ENCODE measurements at regions not wholly inside any gene's neighbourhood (a gene's known extent, or its start where the extent isn't known, plus 50 kb on each side); places are given as distances from the start of the nearest gene placed in this dataset.

DNA sequence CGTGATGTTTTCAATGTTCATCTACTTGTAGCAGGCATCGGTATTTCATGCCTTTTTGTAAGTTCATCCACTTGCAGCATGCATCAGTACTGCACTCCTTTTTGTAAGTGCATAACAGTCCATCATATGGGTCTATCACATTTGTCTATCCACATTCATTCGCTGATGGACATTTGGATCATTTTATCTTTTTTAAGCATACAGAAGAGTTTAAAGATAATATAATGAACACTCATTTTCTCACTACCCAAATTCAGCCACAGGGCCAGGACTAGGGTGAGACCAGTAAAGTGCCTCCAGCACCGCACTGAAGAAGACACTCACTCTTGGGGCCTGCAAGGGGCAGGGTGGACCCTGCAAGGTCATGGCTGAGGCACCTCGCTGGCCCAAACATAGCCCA lies 309.6 kb downstream of the UACA start:
- ATAC-seq (no peak), DNase-seq (no peak)
- intact Hi-C loops (cut with DNase I): no loop called here
- Histone ChIP-seq H3K27ac (no peak overlapping the region), H3K9me3 (no peaks in the 10 kb centered on the region), H3K4me3 (no peak overlapping the region), H3K27me3 (ENCODE audit: low read depth) (no peaks in the 10 kb centered on the region), H3K36me3 (no peaks in the 10 kb centered on the region), H3K4me1 (peaks cover 11% of the 10 kb centered on the region)
- TF ChIP-seq, protein P1, sequence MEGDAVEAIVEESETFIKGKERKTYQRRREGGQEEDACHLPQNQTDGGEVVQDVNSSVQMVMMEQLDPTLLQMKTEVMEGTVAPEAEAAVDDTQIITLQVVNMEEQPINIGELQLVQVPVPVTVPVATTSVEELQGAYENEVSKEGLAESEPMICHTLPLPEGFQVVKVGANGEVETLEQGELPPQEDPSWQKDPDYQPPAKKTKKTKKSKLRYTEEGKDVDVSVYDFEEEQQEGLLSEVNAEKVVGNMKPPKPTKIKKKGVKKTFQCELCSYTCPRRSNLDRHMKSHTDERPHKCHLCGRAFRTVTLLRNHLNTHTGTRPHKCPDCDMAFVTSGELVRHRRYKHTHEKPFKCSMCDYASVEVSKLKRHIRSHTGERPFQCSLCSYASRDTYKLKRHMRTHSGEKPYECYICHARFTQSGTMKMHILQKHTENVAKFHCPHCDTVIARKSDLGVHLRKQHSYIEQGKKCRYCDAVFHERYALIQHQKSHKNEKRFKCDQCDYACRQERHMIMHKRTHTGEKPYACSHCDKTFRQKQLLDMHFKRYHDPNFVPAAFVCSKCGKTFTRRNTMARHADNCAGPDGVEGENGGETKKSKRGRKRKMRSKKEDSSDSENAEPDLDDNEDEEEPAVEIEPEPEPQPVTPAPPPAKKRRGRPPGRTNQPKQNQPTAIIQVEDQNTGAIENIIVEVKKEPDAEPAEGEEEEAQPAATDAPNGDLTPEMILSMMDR (IDR thresholded peaks at IDR 0.05): no peak

- Histone ChIP-seq H3K9me3 (no peaks in the 10 kb centered on the region), H3K4me3 (no peak overlapping the region), H3K27me3 (ENCODE audit: low read depth) (peaks cover 2% of the 10 kb centered on the region), H3K27ac (no peak overlapping the region), H3K4me1 (peaks cover 14% of the 10 kb centered on the region), H3K36me3 (no peaks in the 10 kb centered on the region)
- intact Hi-C loops (cut with DNase I): no loop called here
- DNase-seq: no peak
- TF ChIP-seq, protein P1 (IDR thresholded peaks at IDR 0.05): no peak
- ATAC-seq: no peak
Measured at GRCh38 chr15:70453238-70453637, 310.1 kb downstream of the UACA start.

DNA sequence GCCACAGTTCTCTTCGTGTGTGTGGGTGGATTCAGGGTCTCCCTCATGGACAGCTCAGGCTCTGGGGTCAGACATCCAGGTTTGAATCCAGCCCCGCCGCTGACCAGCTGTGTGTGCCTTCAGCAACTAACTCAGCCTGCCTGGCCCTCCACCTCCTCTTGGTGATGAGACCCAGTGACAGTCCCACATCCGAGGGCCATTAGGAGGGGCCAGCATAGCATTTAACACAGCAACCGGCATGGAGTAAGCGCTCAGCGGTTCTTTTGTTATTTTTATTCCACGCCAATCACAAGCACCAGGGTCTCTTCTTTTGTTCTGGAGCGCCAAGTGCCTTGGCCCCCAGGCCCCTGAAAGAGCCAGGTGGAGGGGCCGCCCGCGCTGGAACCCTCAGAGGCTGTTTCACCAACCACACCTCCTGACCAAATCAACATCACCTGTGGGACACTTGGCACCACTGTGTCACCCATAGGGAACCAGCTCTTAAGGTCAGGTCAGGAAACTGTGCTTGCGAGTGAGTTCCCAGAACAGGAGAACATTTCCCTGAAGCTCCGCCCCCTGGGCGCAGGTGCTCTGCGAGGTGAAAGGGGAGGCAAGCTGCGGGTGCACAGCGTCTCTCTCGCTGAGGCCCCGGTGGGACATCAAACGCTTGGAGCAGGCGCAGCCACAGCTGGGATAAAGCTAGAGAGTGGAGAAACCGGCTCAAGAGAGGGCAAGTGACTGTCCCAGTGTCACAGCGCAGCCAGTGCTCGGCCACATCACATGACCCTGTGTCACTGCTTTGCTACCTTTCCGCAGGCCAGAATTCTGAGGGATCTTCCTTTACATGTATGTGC lies 311.3 kb downstream of the UACA start:
- Histone ChIP-seq H3K9me3 (no peaks in the 10 kb centered on the region), H3K4me3 (no peak overlapping the region), H3K4me1 (peaks cover 24% of the 10 kb centered on the region), H3K27me3 (ENCODE audit: low read depth) (peaks cover 4% of the 10 kb centered on the region), H3K27ac (no peak overlapping the region), H3K36me3 (no peaks in the 10 kb centered on the region)
- intact Hi-C loops (cut with DNase I): no loop called here
- ATAC-seq (peak; percentile 60 to 88), DNase-seq (no peak)
- TF ChIP-seq, protein P1 (IDR thresholded peaks at IDR 0.05): no peak

GRCh38 chr15:70450142-70450443 lies 313.3 kb downstream of the UACA start:
- intact Hi-C loops (cut with DNase I): no loop called here
- Histone ChIP-seq H3K4me1 (peaks cover 24% of the 10 kb centered on the region), H3K36me3 (no peaks in the 10 kb centered on the region), H3K4me3 (no peak overlapping the region), H3K27ac (no peak overlapping the region), H3K27me3 (ENCODE audit: low read depth) (peaks cover 4% of the 10 kb centered on the region), H3K9me3 (no peaks in the 10 kb centered on the region)
- TF ChIP-seq, protein P1 (IDR thresholded peaks at IDR 0.05): no peak
- DNase-seq (no peak), ATAC-seq (no peak)

GRCh38 chr15:70449311-70450141 lies 313.8 kb downstream of the UACA start:
- intact Hi-C loops (cut with DNase I): no loop called here
- H3K4me1 ChIP-seq: peaks cover 24% of the 10 kb centered on the region
- no peaks in the 10 kb centered on the region for H3K9me3 ChIP-seq
- no peaks in the 10 kb centered on the region for H3K36me3 ChIP-seq
- peaks cover 4% of the 10 kb centered on the region for H3K27me3 ChIP-seq (ENCODE audit: low read depth)
- H3K27ac ChIP-seq: no peak overlapping the region
- DNase-seq (no peak), ATAC-seq (no peak)
- TF ChIP-seq, protein P1 (IDR thresholded peaks at IDR 0.05): no peak
- no peak overlapping the region for H3K4me3 ChIP-seq

Data from lower lobe of right lung (tissue), 2 donors.